ENCODE measurements at regions not wholly inside any gene's neighbourhood (a gene's known extent, or its start where the extent isn't known, plus 50 kb on each side); places are given as distances from the start of the nearest gene placed in this dataset.

GRCh38 chr19:24003537-24003936 is 83.5 kb upstream of the ZNF254 start:
- Histone ChIP-seq H3K36me3 (ENCODE audit: low read depth) (no peaks in the 10 kb centered on the region), H3K9me3 (ENCODE audit: insufficient read depth, low read depth) (peaks cover 23% of the 10 kb centered on the region), H3K79me2 (ENCODE audit: low read depth) (no peaks in the 10 kb centered on the region), H3K27ac (no peak overlapping the region), H3F3A (ENCODE audit: insufficient read depth, low read depth) (peaks cover 14% of the 10 kb centered on the region; the same call in 1 of the 2 replicates), H2AFZ (no peak overlapping the region), H3K9me2 (ENCODE audit: insufficient read depth) (no peaks in the 10 kb centered on the region), H3K27me3 (ENCODE audit: insufficient read depth, low read depth) (no peaks in the 10 kb centered on the region), H3K4me2 (no peak overlapping the region), H3K4me3 (no peak overlapping the region), H3K4me1 (replicated peaks; ENCODE audit: insufficient read depth) (peaks cover 20% of the 10 kb centered on the region), H4K20me1 (ENCODE audit: insufficient read depth) (no peaks in the 10 kb centered on the region)
- POLR2A ChIA-PET (ENCODE audit: unreplicated experiment) = interaction anchor here (0.7 kb wide), 1 partner anchor 21 kb away, joined by 18 read pairs; no protein-coding TSS in a partner anchor
- no peak for TF ChIP-seq CTCF (conservative IDR thresholded peaks at IDR 0.05)
- TF ChIP-seq EZH2 (IDR thresholded peaks at IDR 0.05; ENCODE audit: low read depth) = no peak
- intact Hi-C loops (cut with micrococcal nuclease; ENCODE audit: unreplicated experiment) = no loop called here
- BruUV-seq (replicated peaks) = no TSS peak
- CTCF ChIA-PET = no interaction called here
- DNase-seq = no peak

GRCh38 chr19:24004166-24004565 is 82.8 kb upstream of the ZNF254 start:
- Histone ChIP-seq H3K9me3 (ENCODE audit: insufficient read depth, low read depth) (peaks cover 20% of the 10 kb centered on the region), H3K4me3 (no peak overlapping the region), H3K9me2 (ENCODE audit: insufficient read depth) (no peaks in the 10 kb centered on the region), H3K4me1 (replicated peaks; ENCODE audit: insufficient read depth) (peaks cover 20% of the 10 kb centered on the region), H3K27me3 (ENCODE audit: insufficient read depth, low read depth) (no peaks in the 10 kb centered on the region), H3K79me2 (ENCODE audit: low read depth) (no peaks in the 10 kb centered on the region), H2AFZ (no peak overlapping the region), H3K27ac (no peak overlapping the region), H4K20me1 (ENCODE audit: insufficient read depth) (no peaks in the 10 kb centered on the region), H3F3A (ENCODE audit: insufficient read depth, low read depth) (peaks cover 14% of the 10 kb centered on the region; the same call in 1 of the 2 replicates), H3K4me2 (no peak overlapping the region), H3K36me3 (ENCODE audit: low read depth) (no peaks in the 10 kb centered on the region)
- intact Hi-C loops (cut with micrococcal nuclease; ENCODE audit: unreplicated experiment) = no loop called here
- POLR2A ChIA-PET (ENCODE audit: unreplicated experiment) = interaction anchor here (0.7 kb wide), 1 partner anchor 611 kb away, joined by 4 read pairs; no protein-coding TSS in a partner anchor
- BruUV-seq (replicated peaks) = no TSS peak
- TF ChIP-seq EZH2 (IDR thresholded peaks at IDR 0.05; ENCODE audit: low read depth) (no peak), CTCF (conservative IDR thresholded peaks at IDR 0.05) (no peak)
- no peak for DNase-seq
- CTCF ChIA-PET = no interaction called here

- Histone ChIP-seq H3K27ac (no peak overlapping the region), H3K36me3 (ENCODE audit: low read depth) (no peaks in the 10 kb centered on the region), H4K20me1 (ENCODE audit: insufficient read depth) (no peaks in the 10 kb centered on the region), H3K27me3 (ENCODE audit: insufficient read depth, low read depth) (no peaks in the 10 kb centered on the region), H3K4me2 (no peak overlapping the region), H3K4me1 (replicated peaks; ENCODE audit: insufficient read depth) (peaks cover 13% of the 10 kb centered on the region), H3K9me2 (ENCODE audit: insufficient read depth) (no peaks in the 10 kb centered on the region), H3K9me3 (ENCODE audit: insufficient read depth, low read depth) (no peaks in the 10 kb centered on the region), H3F3A (ENCODE audit: insufficient read depth, low read depth) (peaks cover 16% of the 10 kb centered on the region), H2AFZ (no peak overlapping the region), H3K4me3 (no peak overlapping the region), H3K79me2 (ENCODE audit: low read depth) (peaks cover 14% of the 10 kb centered on the region)
- CTCF ChIA-PET = no interaction called here
- BruUV-seq (replicated peaks) = no TSS peak
- intact Hi-C loops (cut with micrococcal nuclease; ENCODE audit: unreplicated experiment) = loop anchor here (5.0 to 10.0 kb wide), 2 partner anchors 57 to 265 kb away; partner anchors contain the start of gene ZNF254
- POLR2A ChIA-PET (ENCODE audit: unreplicated experiment) = no interaction called here
- TF ChIP-seq CTCF (conservative IDR thresholded peaks at IDR 0.05) (no peak), EZH2 (IDR thresholded peaks at IDR 0.05; ENCODE audit: low read depth) (no peak)
- no peak for DNase-seq
Observed at GRCh38 chr19:24029941-24030636, 56.9 kb upstream of the ZNF254 start.

Data from PC-9 (cell line).